ENCODE measurements at regions not wholly inside any gene's neighbourhood (a gene's known extent, or its start where the extent isn't known, plus 50 kb on each side); places are given as distances from the start of the nearest gene placed in this dataset.

GRCh38 chr3:24850245-24850644 is 355.6 kb upstream of the THRB start (continued):
- TF ChIP-seq SUZ12 (IDR thresholded peaks at IDR 0.05; ENCODE audit: low read length) = no peak
- TF ChIP-seq RXRA (IDR thresholded peaks at IDR 0.05; ENCODE audit: insufficient read depth, low read depth, low read length) = no peak
- no peak for TF ChIP-seq SP2 (IDR thresholded peaks at IDR 0.05; ENCODE audit: low read length)
- no peak for TF ChIP-seq MAFK (IDR thresholded peaks at IDR 0.05; ENCODE audit: low read depth, low read length)
- no peak for TF ChIP-seq USF2 (IDR thresholded peaks at IDR 0.05; ENCODE audit: low read length)
- TF ChIP-seq CEBPB (IDR thresholded peaks at IDR 0.05; ENCODE audit: low read depth, low read length) = no peak
- no peak for TF ChIP-seq CHD2 (IDR thresholded peaks at IDR 0.05; ENCODE audit: low read length)

All from H1 (cell line).